Fibroblast of lung (primary cell): ENCODE measurements at regions not wholly inside any gene's neighbourhood (a gene's known extent, or its start where the extent isn't known, plus 50 kb on each side); places are given as distances from the start of the nearest gene placed in this dataset.

Source experiments
- DNase-seq, 2 donors: peaks; one replicate each; pipeline versions ENCODE4 v3.0.0 to v3.0.0-alpha.2; 2010; ENCODE audit warnings: low read depth in 2 of 2
- H2AFZ ChIP-seq: 2 replicates; pipeline ENCODE4 v1.5.1; 2012; ENCODE audit warnings: low read length, control low read depth, inconsistent platforms
- H3K27ac ChIP-seq: 2 replicates; pipeline ENCODE4 v1.5.1; 2011; ENCODE audit warnings: low read length, control low read depth; ENCODE audit not compliant: insufficient read depth
- H3K27me3 ChIP-seq: 2 replicates; pipeline ENCODE4 v1.5.1; 2011; ENCODE audit warnings: mild to moderate bottlenecking, low read length; ENCODE audit not compliant: control insufficient read depth, insufficient read depth
- H3K36me3 ChIP-seq: 2 replicates; pipeline ENCODE4 v1.5.1; 2011; ENCODE audit warnings: low read length; ENCODE audit not compliant: control insufficient read depth, insufficient read depth
- H3K4me1 ChIP-seq: 2 replicates; pipeline ENCODE4 v1.5.1; 2011; ENCODE audit warnings: low read length; ENCODE audit not compliant: control insufficient read depth, insufficient read depth; ENCODE audit errors: extremely low read depth
- H3K4me2 ChIP-seq: 2 replicates; pipeline ENCODE4 v1.5.1; 2011; ENCODE audit warnings: low read length, control low read depth; ENCODE audit not compliant: insufficient read depth; ENCODE audit errors: extremely low read depth
- H3K4me3 ChIP-seq, 4 experiments: fragments of 200-600 bp in 1 of 4; sonication (generic) in 1 of 4; replicated peaks in 1 of 4; 2 replicates each; pipeline ENCODE4 v1.5.1; 2011 to 2016; ENCODE audit warnings: low read length in 4 of 4, low read depth in 3 of 4, mild to moderate bottlenecking in 3 of 4, control low read depth in 2 of 4, inconsistent platforms in 1 of 4, mixed read lengths in 1 of 4; ENCODE audit not compliant: insufficient read depth in 1 of 4; ENCODE audit errors: control extremely low read depth in 1 of 4
- H3K79me2 ChIP-seq: 2 replicates; pipeline ENCODE4 v1.5.1; 2012; ENCODE audit warnings: mild to moderate bottlenecking, low read length, inconsistent platforms; ENCODE audit not compliant: control insufficient read depth, insufficient read depth
- H3K9ac ChIP-seq: 2 replicates; pipeline ENCODE4 v1.5.1; 2011; ENCODE audit warnings: mild to moderate bottlenecking, low read length, control low read depth; ENCODE audit not compliant: insufficient read depth
- H3K9me3 ChIP-seq: 2 replicates; pipeline ENCODE4 v1.5.1; 2012; ENCODE audit warnings: low read depth, low read length; ENCODE audit not compliant: control insufficient read depth, insufficient read depth
- H4K20me1 ChIP-seq: 2 replicates; pipeline ENCODE4 v1.5.1; 2011; ENCODE audit warnings: low read length; ENCODE audit not compliant: control insufficient read depth, insufficient read depth; ENCODE audit errors: extremely low read depth
- EZH2 ChIP-seq: IDR thresholded peaks from 2 replicates; pipeline ENCODE4 v1.5.1; 2012; ENCODE audit warnings: low read length, control low read depth, mild to moderate bottlenecking; ENCODE audit errors: missing control alignments
- TF ChIP-seq, protein P1 (sequence below), 2 donors: IDR thresholded peaks in 1 of 2; conservative IDR thresholded peaks in 1 of 2; 1 replicate in 1 of 2; 2 replicates in 1 of 2; pipeline ENCODE4 v1.5.1; 2011 to 2012; ENCODE audit warnings: low read length in 2 of 2, control low read depth in 1 of 2, inconsistent platforms in 1 of 2, low read depth in 1 of 2, mild to moderate bottlenecking in 1 of 2

DNA sequence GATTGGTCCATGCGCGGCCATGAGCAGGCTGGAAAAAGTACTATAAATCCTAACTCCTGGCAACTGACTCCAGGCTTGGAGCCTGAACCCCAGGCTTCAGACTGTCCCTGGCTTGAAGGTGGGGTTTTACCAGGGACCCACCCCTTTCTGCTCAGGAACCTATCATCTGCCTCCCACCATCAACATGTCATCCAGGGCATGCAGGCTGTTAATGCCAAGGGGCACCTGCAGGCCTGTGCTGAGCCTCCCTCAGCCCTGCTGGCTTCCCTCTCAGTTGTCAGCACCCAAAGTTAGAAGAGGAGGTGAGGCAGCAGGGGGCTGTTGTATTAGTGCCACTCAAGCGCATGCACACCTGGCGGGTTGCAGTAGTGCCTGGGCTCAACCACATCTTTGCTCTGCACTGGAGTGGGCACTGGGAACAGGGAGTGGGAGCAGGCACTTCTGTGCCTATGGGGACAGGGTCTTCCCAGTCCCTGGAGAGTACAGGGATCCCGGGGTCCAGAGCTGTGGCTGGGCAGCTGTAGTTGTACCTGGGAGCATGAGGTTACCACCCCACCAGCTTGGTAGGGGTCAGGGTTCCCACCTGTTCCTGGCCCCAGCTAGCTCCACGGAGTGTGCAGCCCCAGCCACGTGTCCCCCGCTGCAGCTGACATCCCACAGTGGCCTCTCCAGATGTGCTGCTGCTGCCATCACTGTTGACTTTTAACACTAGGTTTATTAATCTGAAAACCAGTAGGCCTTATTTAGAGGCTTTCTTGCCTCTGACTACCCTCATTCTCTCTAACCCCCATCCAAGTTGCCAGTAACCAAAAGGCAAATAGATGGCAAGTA is 306.2 kb upstream of the RIOK2 start:
- DNase-seq: no peak
- no peak overlapping the region for H3K4me2 ChIP-seq
- no peaks in the 10 kb centered on the region for H3K4me1 ChIP-seq
- TF ChIP-seq EZH2: no peak
- TF ChIP-seq, protein P1, sequence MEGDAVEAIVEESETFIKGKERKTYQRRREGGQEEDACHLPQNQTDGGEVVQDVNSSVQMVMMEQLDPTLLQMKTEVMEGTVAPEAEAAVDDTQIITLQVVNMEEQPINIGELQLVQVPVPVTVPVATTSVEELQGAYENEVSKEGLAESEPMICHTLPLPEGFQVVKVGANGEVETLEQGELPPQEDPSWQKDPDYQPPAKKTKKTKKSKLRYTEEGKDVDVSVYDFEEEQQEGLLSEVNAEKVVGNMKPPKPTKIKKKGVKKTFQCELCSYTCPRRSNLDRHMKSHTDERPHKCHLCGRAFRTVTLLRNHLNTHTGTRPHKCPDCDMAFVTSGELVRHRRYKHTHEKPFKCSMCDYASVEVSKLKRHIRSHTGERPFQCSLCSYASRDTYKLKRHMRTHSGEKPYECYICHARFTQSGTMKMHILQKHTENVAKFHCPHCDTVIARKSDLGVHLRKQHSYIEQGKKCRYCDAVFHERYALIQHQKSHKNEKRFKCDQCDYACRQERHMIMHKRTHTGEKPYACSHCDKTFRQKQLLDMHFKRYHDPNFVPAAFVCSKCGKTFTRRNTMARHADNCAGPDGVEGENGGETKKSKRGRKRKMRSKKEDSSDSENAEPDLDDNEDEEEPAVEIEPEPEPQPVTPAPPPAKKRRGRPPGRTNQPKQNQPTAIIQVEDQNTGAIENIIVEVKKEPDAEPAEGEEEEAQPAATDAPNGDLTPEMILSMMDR (conservative IDR thresholded peaks at IDR 0.05 in 1 of 2, IDR thresholded peaks at IDR 0.05 in 1 of 2; ENCODE audit: low read depth in 1 of 2, low read length in 2 of 2): no peak
- H3K79me2 ChIP-seq: no peaks in the 10 kb centered on the region
- H3K4me3 ChIP-seq: no peak overlapping the region
- H4K20me1 ChIP-seq: no peaks in the 10 kb centered on the region
- H3K9me3 ChIP-seq: no peaks in the 10 kb centered on the region
- no peaks in the 10 kb centered on the region for H3K27me3 ChIP-seq
- no peaks in the 10 kb centered on the region for H3K36me3 ChIP-seq
- no peak overlapping the region for H2AFZ ChIP-seq
- H3K27ac ChIP-seq: no peak overlapping the region
- H3K9ac ChIP-seq: no peak overlapping the region

GRCh38 chr5:97494465-97494864 is 311.4 kb upstream of the RIOK2 start:
- no peak for DNase-seq
- no peak overlapping the region for H3K4me3 ChIP-seq
- H3K4me2 ChIP-seq: no peak overlapping the region
- no peaks in the 10 kb centered on the region for H3K9me3 ChIP-seq
- no peak overlapping the region for H3K9ac ChIP-seq
- H3K4me1 ChIP-seq: no peaks in the 10 kb centered on the region
- H3K79me2 ChIP-seq: no peaks in the 10 kb centered on the region
- no peaks in the 10 kb centered on the region for H3K36me3 ChIP-seq
- no peak for TF ChIP-seq EZH2
- TF ChIP-seq, protein P1 (conservative IDR thresholded peaks at IDR 0.05 in 1 of 2, IDR thresholded peaks at IDR 0.05 in 1 of 2; ENCODE audit: low read depth in 1 of 2, low read length in 2 of 2): no peak
- H3K27ac ChIP-seq: no peak overlapping the region
- H2AFZ ChIP-seq: no peak overlapping the region
- H3K27me3 ChIP-seq: no peaks in the 10 kb centered on the region
- H4K20me1 ChIP-seq: no peaks in the 10 kb centered on the region

- no peak overlapping the region for H3K4me3 ChIP-seq
- no peak overlapping the region for H3K9ac ChIP-seq
- no peak overlapping the region for H3K27ac ChIP-seq
- no peaks in the 10 kb centered on the region for H3K4me1 ChIP-seq
- H3K9me3 ChIP-seq: no peaks in the 10 kb centered on the region
- H2AFZ ChIP-seq: no peak overlapping the region
- H4K20me1 ChIP-seq: no peaks in the 10 kb centered on the region
- no peaks in the 10 kb centered on the region for H3K36me3 ChIP-seq
- no peak overlapping the region for H3K4me2 ChIP-seq
- no peaks in the 10 kb centered on the region for H3K27me3 ChIP-seq
- TF ChIP-seq, protein P1 (conservative IDR thresholded peaks at IDR 0.05 in 1 of 2, IDR thresholded peaks at IDR 0.05 in 1 of 2; ENCODE audit: low read depth in 1 of 2, low read length in 2 of 2): no peak
- TF ChIP-seq EZH2: no peak
- DNase-seq: no peak
- H3K79me2 ChIP-seq: no peaks in the 10 kb centered on the region
Observed at GRCh38 chr5:97495301-97495700, 312.3 kb upstream of the RIOK2 start.
